HG03575 (cell line): ENCODE measurements at regions not wholly inside any gene's neighbourhood (a gene's known extent, or its start where the extent isn't known, plus 50 kb on each side); places are given as distances from the start of the nearest gene placed in this dataset.
"Not testable (repeated sequence)": the region's sequence is repeated elsewhere in the genome, so short reads cannot be mapped to it uniquely, and the experiment has no call there.

Experiments
- ATAC-seq: cut with Tn5 transposase; IDR thresholded peaks from one replicate; pipeline ENCODE4 v1.9.1; 2021; ENCODE audit not compliant: unreplicated experiment, insufficient number of reproducible peaks, low FRiP score; ENCODE audit errors: extremely low read depth

DNA sequence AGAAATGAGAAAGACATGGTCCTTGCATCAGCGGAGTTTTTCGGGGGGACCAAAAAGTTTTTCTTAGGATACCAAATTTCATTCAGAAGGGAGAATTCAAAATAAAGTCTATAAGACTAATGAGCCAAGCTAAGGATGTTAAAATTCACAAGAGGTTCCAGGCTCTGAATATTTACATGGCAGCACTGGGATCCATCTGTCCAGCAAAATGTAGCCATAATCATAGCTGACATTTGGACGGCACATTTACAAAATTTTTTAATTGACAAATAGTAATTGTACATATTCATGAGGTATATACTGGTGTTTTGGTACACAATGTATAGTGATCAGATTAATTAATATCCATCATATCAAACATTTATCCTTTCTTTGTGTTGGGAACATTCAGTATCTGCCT is 107.9 kb downstream of the ZNF648 start:
- no peak for ATAC-seq

DNA sequence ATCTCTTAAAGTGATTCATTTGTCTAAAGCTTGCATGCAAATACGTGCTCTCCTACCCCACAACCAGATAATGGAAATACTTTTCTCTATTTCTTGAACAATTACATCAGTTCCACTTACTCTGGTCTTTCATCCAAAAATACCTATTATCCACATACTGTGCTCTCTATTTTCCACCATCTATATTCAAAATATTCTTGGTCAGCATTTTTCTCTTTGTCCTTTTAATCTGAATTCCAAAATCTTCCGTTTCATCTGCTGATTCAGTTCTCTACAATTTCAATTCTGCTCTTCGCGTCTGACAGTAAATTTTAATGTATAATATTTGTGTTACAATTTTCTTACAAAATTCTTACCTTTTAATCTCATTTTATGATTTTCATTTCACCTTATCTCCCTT is 110.3 kb downstream of the ZNF648 start:
- no peak for ATAC-seq

DNA sequence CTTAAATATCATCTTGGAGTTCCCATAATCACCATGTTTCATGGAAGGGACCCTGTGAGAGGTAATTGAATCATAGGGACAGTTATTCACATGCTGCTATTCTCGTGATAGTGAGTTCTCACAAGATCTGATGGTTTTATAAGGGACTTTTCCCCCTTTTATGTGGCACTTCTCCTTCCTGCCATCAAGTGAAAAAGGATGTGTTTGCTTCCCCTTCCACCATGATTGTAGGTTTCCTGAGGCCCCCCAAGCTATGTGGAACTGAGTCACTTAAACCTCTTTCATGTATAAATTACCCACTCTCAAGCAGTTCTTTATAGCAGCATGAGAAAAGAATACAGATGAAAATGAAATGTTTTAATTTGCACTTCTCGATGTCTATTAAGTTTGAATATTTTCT is 112.0 kb downstream of the ZNF648 start:
- no peak for ATAC-seq

DNA sequence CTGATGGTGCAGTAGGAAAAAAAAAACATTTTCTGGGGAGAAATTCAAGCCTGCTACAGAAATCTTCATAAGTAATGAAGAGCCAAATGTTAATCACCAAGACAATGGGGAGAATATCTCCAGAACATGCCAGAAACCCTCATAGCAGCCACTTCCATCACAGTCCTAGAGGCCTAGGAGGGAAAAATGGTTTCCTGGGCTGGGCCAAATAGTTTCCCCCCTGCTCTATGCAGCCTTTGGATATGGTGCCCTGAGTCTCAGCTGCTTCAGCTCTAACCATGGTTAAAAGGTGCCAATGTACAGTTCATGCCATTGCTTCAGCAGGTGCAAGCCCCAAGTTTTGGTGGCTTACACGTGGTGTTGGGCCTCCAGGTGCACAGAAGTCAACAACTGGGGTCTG is 113.1 kb downstream of the ZNF648 start:
- ATAC-seq: no peak

DNA sequence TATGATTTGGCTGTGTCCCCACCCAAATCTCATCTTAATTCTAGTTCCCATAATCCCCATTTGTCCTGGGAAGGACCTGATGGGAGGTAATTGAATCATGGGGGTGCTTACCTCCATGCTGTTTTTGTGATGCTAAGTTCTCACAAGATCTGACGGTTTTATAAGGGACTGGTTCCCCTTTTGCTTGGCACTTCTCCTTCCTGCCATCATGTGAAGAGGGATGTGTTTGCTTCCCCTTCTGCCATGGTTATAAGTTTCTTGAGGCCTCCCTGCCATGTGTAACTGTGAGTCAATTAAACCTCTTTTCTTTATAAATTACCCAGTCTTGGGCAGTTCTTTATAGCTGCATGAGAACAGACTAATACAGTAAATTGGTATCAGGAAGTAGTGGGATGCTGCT is 114.1 kb downstream of the ZNF648 start:
- ATAC-seq: no peak

DNA sequence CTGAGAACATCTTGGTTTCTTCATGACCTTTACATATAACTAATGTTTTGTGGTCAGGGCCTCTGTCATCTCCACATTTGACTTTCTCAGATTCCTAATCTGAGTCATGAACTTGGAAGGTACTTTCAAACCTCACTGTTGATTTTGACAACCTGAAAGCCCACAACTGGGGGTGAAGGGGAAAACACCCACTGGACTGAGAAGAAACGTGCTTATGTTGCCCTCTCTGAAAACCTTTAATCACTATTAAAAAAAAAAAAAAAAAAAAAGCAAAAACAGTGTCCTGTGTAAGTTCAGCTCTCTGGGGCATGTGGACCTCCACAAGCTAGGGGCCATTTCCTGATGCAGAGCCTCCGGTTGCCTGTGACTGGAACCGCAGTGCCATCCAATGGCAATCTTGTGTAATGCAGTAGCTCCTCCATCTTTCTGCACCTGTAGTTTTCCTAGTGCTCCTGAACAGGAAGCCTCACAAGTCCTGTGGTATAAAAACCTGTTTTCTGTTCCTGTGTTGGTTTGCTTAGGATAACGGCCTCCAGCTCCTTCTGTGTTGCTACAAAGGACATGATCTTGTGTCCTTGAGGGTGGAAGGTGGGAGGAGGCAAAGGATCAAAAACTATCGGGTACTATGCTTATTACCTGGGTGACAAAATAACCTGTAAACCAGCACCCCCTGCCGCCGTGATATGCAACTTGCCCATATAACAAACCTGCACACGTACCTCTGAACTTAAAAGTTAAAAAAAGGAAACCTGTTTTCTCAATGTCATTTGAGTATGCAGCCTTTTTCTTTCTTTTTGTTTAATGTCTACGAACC is 124.5 kb downstream of the ZNF648 start:
- ATAC-seq: peak; percentile 78

DNA sequence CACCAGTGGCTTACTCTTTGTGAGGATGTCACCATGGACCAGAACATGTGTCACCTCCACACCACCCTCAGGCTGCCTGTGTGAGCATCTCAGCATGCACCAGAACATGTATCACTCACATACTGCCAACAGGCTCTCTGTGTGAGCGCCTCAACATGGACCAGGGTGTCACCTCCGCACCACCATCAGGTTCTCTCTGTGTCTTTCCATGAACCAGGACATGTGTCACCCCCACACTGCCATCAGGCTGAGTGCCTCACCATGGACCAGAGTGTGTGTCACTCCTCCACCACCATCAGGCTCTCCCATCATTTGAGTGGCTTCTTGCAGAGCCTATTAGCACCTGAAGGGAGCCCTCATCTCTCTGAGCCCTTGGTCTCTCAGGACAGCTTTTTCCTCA is 125.2 kb downstream of the ZNF648 start:
- ATAC-seq: no peak

DNA sequence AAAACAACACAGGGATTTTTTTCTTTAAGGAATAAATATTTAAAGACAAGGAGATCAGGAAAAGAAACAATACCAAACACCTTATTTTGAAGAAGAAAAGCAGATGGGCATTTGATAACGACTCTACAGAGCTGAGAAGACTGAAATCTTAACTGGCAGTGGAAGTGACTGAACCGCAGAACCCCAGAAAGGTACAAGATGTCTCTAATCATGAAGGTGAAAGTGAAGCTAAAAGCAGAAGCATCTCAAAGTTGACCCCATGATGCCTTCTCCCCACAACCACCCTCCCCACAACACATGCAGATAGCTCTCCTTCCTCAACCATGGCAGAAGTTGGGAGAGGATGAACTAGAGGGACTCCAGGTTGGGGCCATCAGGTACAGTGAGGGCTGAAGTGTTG is 129.6 kb downstream of the ZNF648 start:
- no peak for ATAC-seq

DNA sequence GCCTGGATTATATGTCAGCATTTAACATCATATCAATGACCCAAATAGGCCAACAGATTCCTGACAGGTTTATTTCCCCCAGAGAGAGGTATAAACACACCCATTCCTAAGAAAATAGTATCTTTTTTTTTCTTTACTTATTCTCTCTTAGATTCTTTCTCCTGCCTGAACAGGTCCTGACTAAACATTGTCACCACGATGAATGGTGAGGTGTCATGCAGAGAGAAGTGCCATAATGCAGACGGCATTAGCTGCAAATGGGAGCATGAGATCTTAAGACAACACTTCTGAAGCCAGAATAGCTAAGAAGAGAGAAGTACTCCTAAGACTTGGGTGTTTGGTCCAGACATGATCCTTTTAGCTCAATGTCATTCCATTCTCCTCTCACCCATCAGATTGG is 131.3 kb downstream of the ZNF648 start:
- no peak for ATAC-seq

DNA sequence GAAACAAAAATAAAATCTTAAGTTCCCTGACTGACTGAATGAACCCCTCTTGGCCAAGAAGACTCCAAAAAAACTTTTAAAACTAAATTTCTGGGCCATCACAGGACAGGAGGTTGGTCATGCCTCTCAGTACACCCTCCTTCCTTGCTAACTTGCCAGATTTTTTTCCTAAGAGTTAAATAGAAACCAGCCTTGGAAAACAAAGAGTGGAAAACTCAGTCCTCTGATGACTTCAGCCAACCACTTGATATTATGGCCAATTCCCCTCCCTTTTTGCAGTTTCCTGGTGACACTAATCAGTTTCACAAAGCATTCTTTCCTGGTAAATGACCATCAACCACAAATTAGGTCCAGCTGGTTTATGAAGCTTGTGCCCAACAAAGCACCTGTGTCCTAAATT is 134.8 kb downstream of the ZNF648 start:
- ATAC-seq: no peak

DNA sequence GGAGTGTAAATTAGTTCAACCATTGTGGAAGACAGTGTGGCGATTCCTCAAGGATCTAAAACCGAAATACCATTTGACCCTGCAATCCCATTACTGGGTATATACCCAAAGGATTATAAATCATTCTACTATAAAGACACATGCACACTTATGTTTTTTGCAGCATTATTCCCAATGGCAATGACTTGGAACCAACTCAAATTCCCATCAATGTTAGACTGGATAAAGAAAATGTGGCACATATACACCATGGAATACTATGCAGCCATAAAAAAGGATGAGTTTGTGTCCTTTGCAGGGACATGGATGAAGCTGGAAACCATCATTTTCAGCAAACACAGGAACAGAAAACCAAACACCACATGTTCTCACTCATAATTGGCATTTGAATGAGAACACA is 137.5 kb downstream of the ZNF648 start:
- ATAC-seq: not testable (repeated sequence)

DNA sequence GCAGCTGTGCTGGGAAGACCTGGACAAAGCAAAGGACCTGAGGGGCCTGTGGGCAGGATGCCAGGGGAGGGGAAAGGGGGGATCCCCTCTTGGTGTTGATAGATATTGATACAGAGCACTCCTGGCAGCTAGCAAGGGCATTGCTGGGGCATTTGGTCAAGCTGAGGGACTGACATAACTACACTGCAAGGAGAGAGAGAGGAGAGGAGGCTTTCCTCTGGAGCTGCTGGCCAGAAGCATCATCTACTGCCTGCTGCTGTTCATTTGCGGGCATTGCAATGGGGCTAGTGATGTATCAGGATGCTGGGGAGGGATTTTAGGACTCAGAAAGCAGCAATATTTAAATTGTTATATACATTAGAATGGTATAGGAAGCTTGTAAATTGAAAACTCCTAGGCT is 142.0 kb downstream of the ZNF648 start:
- no peak for ATAC-seq

DNA sequence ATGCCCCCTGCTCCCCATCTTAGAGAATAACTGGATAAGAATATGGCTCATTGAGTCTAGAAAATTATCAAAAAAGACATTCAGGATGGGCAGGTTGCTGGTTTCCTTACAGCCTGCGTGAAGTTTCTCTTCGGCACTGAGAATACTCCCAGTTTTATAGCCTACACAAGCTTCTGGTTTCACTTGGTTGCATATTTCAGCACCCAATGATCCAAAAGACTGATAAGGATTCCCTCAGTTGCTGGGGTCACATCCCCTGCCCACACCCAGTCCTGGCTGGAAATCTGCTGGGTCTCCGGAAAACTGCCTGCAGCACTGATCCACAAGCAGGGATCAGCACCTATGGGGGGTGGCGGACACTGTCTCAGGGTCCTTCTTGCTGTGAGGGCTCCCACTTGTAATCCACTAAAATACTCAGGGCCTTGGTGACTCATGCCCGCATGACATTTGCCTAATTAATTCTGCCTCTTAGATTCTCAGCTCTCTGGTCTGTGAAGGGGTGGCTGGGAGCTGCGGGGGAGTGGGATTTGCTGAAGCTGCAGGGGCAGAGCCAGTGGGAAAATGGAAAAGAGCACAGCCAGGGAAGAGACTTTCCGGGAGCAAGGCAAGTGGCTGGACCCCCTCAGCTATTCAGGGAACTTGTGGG is 142.5 kb downstream of the ZNF648 start:
- ATAC-seq: no peak

DNA sequence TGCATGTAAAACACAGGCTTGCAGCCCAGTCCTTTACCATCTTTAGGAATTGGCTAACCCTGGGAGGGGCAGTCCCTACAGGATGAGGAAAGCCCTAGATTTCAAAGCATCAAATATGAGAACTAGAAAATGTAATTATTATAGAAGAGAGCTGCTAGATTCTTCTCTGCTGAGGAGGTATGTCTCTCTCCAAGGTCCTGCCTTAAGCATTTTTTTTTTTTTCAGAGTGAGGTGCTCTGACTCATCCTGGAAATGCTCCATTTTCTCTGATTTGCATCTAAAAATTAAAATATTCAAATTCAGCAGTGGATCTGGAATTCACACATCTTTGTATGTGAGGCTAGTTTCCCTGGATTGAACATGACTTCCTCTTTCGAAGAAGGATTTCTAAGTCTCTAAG is 149.8 kb downstream of the ZNF648 start:
- ATAC-seq: no peak

DNA sequence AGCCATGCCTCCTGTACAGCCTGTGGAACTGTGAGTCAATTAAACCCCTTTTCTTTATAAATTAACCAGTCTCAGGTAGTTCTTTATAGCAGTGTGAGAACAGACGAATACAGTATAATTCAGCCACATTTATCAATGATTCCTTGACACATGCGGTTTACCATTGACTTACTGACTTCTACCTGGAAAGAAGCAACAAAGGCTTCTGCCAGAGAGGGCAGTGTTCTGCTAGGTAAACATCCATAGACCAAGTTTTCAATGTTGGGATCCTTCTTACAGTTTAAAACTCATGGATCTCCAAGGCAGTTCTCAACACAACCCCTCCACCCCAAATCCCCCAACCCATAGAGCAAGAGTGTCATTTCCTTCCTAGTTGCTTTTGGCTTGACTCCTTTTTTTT is 150.6 kb downstream of the ZNF648 start:
- ATAC-seq: no peak

DNA sequence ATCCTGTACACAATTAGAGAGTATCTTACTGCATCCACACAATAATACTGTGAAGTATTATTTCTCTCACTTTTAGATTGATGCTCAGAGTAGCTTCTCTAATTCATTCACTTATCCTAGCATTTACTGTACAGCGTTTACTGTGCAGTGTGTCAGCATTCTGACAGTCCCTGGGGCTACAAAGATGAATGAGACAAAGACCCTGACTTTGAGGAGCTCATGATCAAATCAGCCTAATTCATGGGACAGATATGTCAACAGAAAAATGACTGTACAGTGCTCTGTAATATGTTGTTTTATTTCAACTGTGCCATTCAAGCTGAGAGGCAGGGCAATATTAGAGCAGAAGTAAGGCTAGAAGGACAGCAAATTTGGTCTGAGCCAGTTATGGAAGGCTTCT is 152.5 kb downstream of the ZNF648 start:
- ATAC-seq: no peak

DNA sequence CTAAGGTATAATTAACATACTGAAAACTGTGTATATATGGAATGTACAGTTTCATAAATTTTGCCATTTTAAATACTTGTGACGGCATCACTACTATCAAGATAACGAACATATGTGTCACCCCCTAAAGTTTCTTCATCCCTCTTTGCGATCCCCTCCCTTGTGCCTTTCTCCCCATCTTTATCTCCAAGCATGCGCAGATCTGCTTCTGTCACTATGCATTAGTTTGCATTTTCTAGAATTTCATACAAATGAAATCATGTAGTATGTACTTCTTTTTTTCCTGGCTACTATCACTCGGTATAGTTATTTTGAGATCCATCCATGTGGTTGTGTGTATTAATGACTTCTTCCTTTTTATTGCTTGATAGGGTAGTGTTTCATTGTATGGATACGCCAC is 154.9 kb downstream of the ZNF648 start:
- no peak for ATAC-seq

DNA sequence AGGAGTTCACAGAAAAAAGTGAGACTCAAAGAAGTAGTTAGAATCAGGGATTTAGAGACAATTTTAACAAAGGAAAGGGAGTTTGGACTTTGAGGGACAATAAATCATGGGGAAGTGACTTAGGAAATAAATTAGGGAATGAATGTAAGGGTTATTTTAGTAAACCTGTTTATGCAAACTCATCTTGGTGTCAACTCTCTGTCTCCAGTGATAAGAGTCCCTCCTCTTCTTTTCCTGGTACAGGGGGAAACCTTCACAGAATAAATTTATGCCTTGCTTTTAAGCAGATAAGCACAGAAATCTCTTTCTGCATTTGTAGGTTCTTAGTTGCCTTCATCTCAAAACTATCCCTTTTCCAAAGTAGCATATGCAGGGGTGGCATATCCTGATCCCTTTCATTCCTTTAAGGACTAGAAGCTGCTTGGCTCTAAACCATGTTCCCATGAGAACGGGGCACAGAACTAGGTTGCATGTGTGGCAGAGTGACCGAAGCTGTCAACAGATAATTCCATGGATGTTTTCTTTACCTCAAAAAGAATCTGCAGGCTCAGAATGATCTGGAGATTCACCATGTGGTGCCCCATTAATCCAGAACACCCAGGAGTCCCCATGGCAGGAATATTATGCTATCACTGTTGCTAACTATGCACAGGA is 155.4 kb downstream of the ZNF648 start:
- no peak for ATAC-seq

DNA sequence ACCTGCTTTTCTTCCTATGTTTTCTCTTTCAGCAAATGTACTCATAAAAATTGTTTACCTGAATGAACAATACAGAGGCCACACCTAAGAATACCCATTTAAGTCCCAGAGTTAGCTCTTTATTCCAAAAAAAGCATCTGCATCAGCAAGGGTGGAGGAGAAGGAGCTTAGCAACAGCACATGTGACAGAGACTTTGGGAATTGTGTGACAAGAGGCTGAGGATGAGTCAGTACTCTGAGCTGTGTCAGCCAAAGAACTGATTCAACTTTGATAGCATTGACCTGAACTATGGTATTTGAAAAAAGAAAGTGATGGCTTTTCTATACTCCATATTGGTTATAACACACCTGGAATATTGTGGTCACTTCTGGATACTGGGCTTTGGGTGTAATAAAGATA is 162.7 kb downstream of the ZNF648 start:
- ATAC-seq: no peak

DNA sequence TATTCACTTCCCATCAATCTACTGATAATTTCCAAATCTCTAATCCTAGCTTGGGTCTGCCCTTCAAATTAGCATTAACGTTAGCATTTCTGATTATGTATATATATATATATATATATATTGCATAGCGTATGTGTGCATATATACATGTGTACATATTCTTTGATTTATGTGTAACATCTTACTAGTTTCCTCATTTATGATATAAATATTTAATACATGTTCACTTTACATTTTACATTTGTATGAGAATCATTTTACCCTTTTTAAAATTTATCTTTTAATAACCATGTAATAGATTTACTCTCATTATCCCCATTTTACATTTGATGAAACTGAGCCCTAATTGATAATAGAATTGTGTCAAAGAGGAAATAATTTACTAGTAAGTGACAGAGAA is 164.7 kb downstream of the ZNF648 start:
- no peak for ATAC-seq
